NCI-H82 (cell line): ENCODE measurements at regions not wholly inside any gene's neighbourhood (a gene's known extent, or its start where the extent isn't known, plus 50 kb on each side); places are given as distances from the start of the nearest gene placed in this dataset.

Experiments used
- DNase-seq: peaks from one replicate; lab custom pipeline; 2025; lab: John Stamatoyannopoulos, UW

- DNase-seq = no peak
Measured at GRCh38 chr7:33701189-33701740, 204.1 kb upstream of the BMPER start.

GRCh38 chr7:33701927-33702326, 203.4 kb upstream of the BMPER start:
- DNase-seq = no peak

GRCh38 chr7:33702514-33703054, 202.8 kb upstream of the BMPER start:
- no peak for DNase-seq

GRCh38 chr7:33705333-33705833, 200.0 kb upstream of the BMPER start:
- DNase-seq = no peak

GRCh38 chr7:33706186-33706585, 199.2 kb upstream of the BMPER start:
- no peak for DNase-seq

- no peak for DNase-seq
Measured at GRCh38 chr7:33706771-33707200, 198.6 kb upstream of the BMPER start.

GRCh38 chr7:33707427-33707826, 197.9 kb upstream of the BMPER start:
- no peak for DNase-seq

GRCh38 chr7:33710608-33711007, 194.7 kb upstream of the BMPER start:
- peak; percentile 2 for DNase-seq

GRCh38 chr7:33711231-33712019, 193.9 kb upstream of the BMPER start:
- no peak for DNase-seq

- DNase-seq = no peak
Measured at GRCh38 chr7:33712020-33712414, 193.3 kb upstream of the BMPER start.

- no peak for DNase-seq
Measured at GRCh38 chr7:33714208-33714607, 191.1 kb upstream of the BMPER start.

GRCh38 chr7:33716581-33717477, 188.5 kb upstream of the BMPER start:
- peak; percentile 57 for DNase-seq

GRCh38 chr7:33719059-33719581, 186.2 kb upstream of the BMPER start:
- DNase-seq = no peak

- DNase-seq = no peak
Measured at GRCh38 chr7:33720139-33720538, 185.2 kb upstream of the BMPER start.

GRCh38 chr7:33720870-33721269, 184.5 kb upstream of the BMPER start:
- DNase-seq = no peak

GRCh38 chr7:33721895-33722294, 183.4 kb upstream of the BMPER start:
- DNase-seq = no peak

- DNase-seq = peak; percentile 69
Measured at GRCh38 chr7:33722383-33723101, 182.8 kb upstream of the BMPER start.

GRCh38 chr7:33724201-33724600, 181.1 kb upstream of the BMPER start:
- DNase-seq = no peak

GRCh38 chr7:33725111-33726025, 180.0 kb upstream of the BMPER start:
- no peak for DNase-seq

GRCh38 chr7:33726582-33726981, 178.8 kb upstream of the BMPER start:
- no peak for DNase-seq
